Stomach (tissue), 8 donors: ENCODE measurements at regions not wholly inside any gene's neighbourhood (a gene's known extent, or its start where the extent isn't known, plus 50 kb on each side); places are given as distances from the start of the nearest gene placed in this dataset.

Experiments
- DNase-seq, 2 donors: peaks; one replicate each; pipeline versions ENCODE4 v3.0.0 to v3.0.0-alpha.2; 2013 to 2019
- H3K27ac ChIP-seq, 5 donors: fragments of 200-600 bp in 4 of 5; sonication (generic) in 4 of 5; one replicate each; pipeline ENCODE4 v1.5.1; 2013 to 2019; ENCODE audit warnings: mild to moderate bottlenecking in 1 of 5, moderate library complexity in 1 of 5
- H3K27me3 ChIP-seq, 3 donors: fragments of 200-600 bp; sonication (generic); one replicate each; pipeline ENCODE4 v1.5.1; 2017 to 2019; ENCODE audit warnings: mixed run types in 1 of 3
- H3K36me3 ChIP-seq, 4 donors: fragments of 200-600 bp; sonication (generic); 1 replicate in 3 of 4; 2 replicates in 1 of 4; pipeline ENCODE4 v1.5.1; 2016 to 2019
- H3K4me1 ChIP-seq, 4 donors: fragments of 200-600 bp; sonication (generic); one replicate each; pipeline ENCODE4 v1.5.1; 2016 to 2019
- H3K4me3 ChIP-seq, 4 donors: fragments of 200-600 bp; sonication (generic) in 3 of 4; one replicate each; pipeline ENCODE4 v1.5.1; 2016 to 2019; ENCODE audit warnings: mild to moderate bottlenecking in 1 of 4
- H3K9me3 ChIP-seq, 4 donors: fragments of 200-600 bp; sonication (generic); one replicate each; pipeline ENCODE4 v1.5.1; 2016 to 2019
- EP300 ChIP-seq: sonication (generic); formaldehyde crosslinking; IDR thresholded peaks from one replicate; pipeline ENCODE4 v1.6.1; 2017; ENCODE audit warnings: antibody characterized with exemption
- POLR2A ChIP-seq, 4 donors: fragments of 450-650 bp; IDR thresholded peaks; one replicate each; pipeline ENCODE4 v1.6.1; 2016; ENCODE audit warnings: antibody characterized with exemption in 4 of 4, control low read depth in 2 of 4, mild to moderate bottlenecking in 1 of 4, moderate library complexity in 1 of 4
- POLR2AphosphoS5 ChIP-seq, 3 donors: sonication (generic); formaldehyde crosslinking; IDR thresholded peaks; one replicate each; pipeline ENCODE4 v1.6.1; 2016; ENCODE audit warnings: antibody characterized with exemption in 3 of 3
- WGBS, 5 donors: extraction: QIAGEN DNeasy Blood & Tissue Kit in 3 of 5; methylation state at CpG; one replicate each; pipeline versions ENCODE4 v1.1.5 to v1.1.7; 2013 to 2018; 5-methylcytosine and 5-hydroxymethylcytosine counted together
- intact Hi-C: fragments of 100-400 bp; cut with DNase I; formaldehyde crosslinking; loops from one replicate; pipeline ENCODE4 v1.15.1; 2023; ENCODE audit warnings: low total_unique reads
- TF ChIP-seq, protein P1 (sequence below), 7 experiments: fragments of 450-650 bp in 4 of 7; fragments of 200-600 bp in 3 of 7; sonication (generic) in 3 of 7; IDR thresholded peaks; one replicate each; pipeline ENCODE4 v1.5.1; 2016 to 2019; ENCODE audit warnings: antibody characterized with exemption in 7 of 7, control low read depth in 2 of 7, mild to moderate bottlenecking in 1 of 7
- donor health status: healthy with polysubstance abuse.
- donor health status: Bipolar disorder and iron deficiency.
- donor health status: healthy.

DNA sequence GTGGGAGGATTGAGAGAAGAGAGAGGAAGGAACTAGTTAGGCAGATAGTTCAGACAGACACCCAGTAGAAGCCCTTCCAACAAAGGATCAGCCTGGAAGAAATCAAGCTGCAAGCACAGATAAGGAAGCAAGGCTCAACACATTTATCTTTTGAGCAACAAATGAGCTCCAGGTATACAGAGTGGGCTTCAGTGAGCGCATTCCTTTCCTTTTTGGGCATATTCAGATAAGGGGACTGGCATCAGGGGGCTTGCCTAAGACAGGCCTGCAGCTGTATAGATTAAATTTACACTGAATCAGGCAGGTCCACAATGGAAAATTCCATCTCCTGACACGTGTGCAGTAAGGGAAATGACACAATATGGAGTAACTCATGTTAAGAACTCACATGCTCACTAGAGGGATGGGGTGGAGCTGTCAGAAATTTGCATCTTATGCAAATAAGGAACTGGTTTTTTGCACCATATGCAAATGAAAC is 147.2 kb downstream of the AKR1D1 start:
- H3K36me3 ChIP-seq = no peaks in the 10 kb centered on the region
- no peak overlapping the region for H3K4me3 ChIP-seq
- no peak for DNase-seq
- peaks cover 0 to 16% (median 11%) of the 10 kb centered on the region in 4 donors for H3K9me3 ChIP-seq
- intact Hi-C loops = no loop called here
- 76 to 84% (median 79%) methylated on average over 2 of the region's 2 CpGs for WGBS, 5 donors
- no peak overlapping the region for H3K27ac ChIP-seq
- TF ChIP-seq EP300 (no peak), POLR2A (IDR thresholded peaks at IDR 0.05) (no peak), POLR2AphosphoS5 (IDR thresholded peaks at IDR 0.05) (no peak)
- TF ChIP-seq, protein P1, sequence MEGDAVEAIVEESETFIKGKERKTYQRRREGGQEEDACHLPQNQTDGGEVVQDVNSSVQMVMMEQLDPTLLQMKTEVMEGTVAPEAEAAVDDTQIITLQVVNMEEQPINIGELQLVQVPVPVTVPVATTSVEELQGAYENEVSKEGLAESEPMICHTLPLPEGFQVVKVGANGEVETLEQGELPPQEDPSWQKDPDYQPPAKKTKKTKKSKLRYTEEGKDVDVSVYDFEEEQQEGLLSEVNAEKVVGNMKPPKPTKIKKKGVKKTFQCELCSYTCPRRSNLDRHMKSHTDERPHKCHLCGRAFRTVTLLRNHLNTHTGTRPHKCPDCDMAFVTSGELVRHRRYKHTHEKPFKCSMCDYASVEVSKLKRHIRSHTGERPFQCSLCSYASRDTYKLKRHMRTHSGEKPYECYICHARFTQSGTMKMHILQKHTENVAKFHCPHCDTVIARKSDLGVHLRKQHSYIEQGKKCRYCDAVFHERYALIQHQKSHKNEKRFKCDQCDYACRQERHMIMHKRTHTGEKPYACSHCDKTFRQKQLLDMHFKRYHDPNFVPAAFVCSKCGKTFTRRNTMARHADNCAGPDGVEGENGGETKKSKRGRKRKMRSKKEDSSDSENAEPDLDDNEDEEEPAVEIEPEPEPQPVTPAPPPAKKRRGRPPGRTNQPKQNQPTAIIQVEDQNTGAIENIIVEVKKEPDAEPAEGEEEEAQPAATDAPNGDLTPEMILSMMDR (IDR thresholded peaks at IDR 0.05) = no peak
- H3K4me1 ChIP-seq = no peaks in the 10 kb centered on the region
- H3K27me3 ChIP-seq = no peaks in the 10 kb centered on the region

DNA sequence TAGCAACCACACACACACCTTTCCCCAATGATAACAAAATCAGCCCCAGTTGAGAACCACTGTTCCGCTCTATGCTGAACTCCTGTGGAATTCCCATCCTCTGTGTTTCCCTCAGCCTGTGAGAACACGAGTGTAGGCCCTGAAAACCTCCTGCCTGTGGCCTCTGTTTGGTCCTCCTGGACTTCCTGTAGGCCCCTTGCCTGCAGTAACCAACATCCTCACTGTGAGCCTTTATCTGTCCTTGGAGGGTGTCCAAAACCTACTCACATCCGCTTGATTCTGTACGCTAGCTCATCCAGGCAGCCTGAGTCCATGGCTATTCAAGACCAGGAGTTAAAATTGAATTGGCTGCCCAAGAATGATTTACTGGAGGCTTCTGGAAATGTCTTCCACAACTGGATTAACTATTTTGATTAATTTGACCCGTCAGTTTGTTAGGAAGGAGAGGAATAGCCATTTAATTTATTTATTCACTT is 149.8 kb downstream of the AKR1D1 start:
- peak in 1 of 2 donors; percentile 73 for DNase-seq

DNA sequence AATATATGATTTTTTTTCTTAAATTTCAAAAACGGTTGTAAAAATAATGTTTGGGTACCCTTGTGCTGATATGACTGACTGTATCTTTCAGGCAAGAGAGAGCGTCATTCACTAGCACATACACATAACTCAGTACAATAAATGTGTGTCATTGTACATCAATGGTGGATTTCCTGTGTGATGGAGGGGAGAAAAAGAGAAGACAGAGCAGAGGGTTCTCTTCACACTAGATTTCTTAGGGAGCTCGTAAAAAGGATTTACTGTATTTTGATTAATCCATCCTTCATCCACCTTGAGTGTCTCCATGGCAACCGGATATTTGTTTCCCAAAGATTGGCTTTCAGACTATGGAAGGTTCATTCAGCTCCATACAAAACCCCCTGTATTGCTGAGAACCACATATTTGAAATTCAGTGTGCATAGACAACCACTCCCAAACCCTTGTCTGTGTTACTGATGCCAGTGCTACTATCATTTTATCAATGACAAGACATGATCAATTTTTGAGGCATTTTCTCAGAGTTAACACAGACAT is 150.6 kb downstream of the AKR1D1 start:
- Histone ChIP-seq H3K4me3 (no peak overlapping the region), H3K27ac (no peak overlapping the region), H3K4me1 (no peaks in the 10 kb centered on the region), H3K36me3 (no peaks in the 10 kb centered on the region), H3K27me3 (no peaks in the 10 kb centered on the region), H3K9me3 (no peaks in the 10 kb centered on the region)
- 79 to 94% (median 88%) methylated on average over 4 of the region's 4 CpGs for WGBS, 5 donors
- intact Hi-C loops = no loop called here
- no peak for DNase-seq
- no peak for TF ChIP-seq EP300
- TF ChIP-seq, protein P1 (IDR thresholded peaks at IDR 0.05) = no peak
- no peak for TF ChIP-seq POLR2A (IDR thresholded peaks at IDR 0.05)
- no peak for TF ChIP-seq POLR2AphosphoS5 (IDR thresholded peaks at IDR 0.05)

More for the DNA sequence above, 149.8 kb downstream of the AKR1D1 start:
- Histone ChIP-seq H3K4me1 (no peaks in the 10 kb centered on the region), H3K9me3 (peaks cover 0 to 6% (median 2%) of the 10 kb centered on the region in 4 donors), H3K36me3 (no peaks in the 10 kb centered on the region), H3K27me3 (no peaks in the 10 kb centered on the region), H3K4me3 (no peak overlapping the region), H3K27ac (no peak overlapping the region)
- TF ChIP-seq EP300 (no peak), POLR2AphosphoS5 (IDR thresholded peaks at IDR 0.05) (no peak), POLR2A (IDR thresholded peaks at IDR 0.05) (no peak)
- TF ChIP-seq, protein P1 (IDR thresholded peaks at IDR 0.05) = no peak
- WGBS, 5 donors = 57 to 72% (median 66%) methylated on average over 5 of the region's 5 CpGs
- intact Hi-C loops = no loop called here

DNA sequence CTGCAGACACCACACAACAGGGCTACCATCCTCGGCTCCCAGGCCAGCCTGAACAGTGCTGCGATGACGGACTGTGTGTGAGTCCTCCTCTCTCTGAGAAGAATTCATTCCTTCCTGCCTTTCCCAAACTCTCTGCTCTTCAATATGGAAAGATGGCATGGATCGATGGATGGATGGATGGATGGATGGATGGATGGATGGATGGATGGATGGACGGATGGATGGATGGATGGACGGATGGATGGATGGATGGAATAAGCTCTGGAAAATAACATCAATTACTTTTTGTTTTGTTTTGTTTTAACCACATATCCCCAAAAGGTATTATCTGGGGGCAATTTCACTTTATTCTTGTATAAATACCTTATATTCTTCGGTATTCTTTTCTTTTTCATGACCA is 151.9 kb downstream of the AKR1D1 start:
- Histone ChIP-seq H3K36me3 (no peaks in the 10 kb centered on the region), H3K27ac (no peak overlapping the region), H3K4me1 (no peaks in the 10 kb centered on the region), H3K9me3 (no peaks in the 10 kb centered on the region), H3K27me3 (no peaks in the 10 kb centered on the region), H3K4me3 (no peak overlapping the region)
- TF ChIP-seq, protein P1 (IDR thresholded peaks at IDR 0.05) = no peak
- intact Hi-C loops = no loop called here
- DNase-seq = no peak
- 75 to 91% (median 87%) methylated on average over 7 of the region's 7 CpGs for WGBS, 5 donors
